Cardiac fibroblast (primary cell): ENCODE measurements at regions not wholly inside any gene's neighbourhood (a gene's known extent, or its start where the extent isn't known, plus 50 kb on each side); places are given as distances from the start of the nearest gene placed in this dataset.
"Not testable (repeated sequence)": the region's sequence is repeated elsewhere in the genome, so short reads cannot be mapped to it uniquely, and the experiment has no call there.

Source experiments
- DNase-seq, 2 donors: peaks; one replicate each; pipeline versions ENCODE4 v3.0.0 to v3.0.0-alpha.2; 2010; ENCODE audit warnings: low read depth in 2 of 2
- H3K4me3 ChIP-seq, 2 donors: replicated peaks in 1 of 2; 1 replicate in 1 of 2; 2 replicates in 1 of 2; pipeline ENCODE4 v1.5.1; 2011; ENCODE audit warnings: low read depth in 2 of 2, low read length in 2 of 2, mild to moderate bottlenecking in 2 of 2, moderate library complexity in 1 of 2
- CTCF ChIP-seq: IDR thresholded peaks from one replicate; pipeline ENCODE4 v1.5.1; 2011; ENCODE audit warnings: low read depth, mild to moderate bottlenecking, low read length, inconsistent platforms

- no peak overlapping the region for H3K4me3 ChIP-seq
- TF ChIP-seq CTCF = no peak
- DNase-seq = no peak
Observed at GRCh38 chr9:25205285-25205684, 473.0 kb downstream of the TUSC1 start.

GRCh38 chr9:25177858-25178257 is 500.4 kb downstream of the TUSC1 start:
- no peak for TF ChIP-seq CTCF
- no peak for DNase-seq
- H3K4me3 ChIP-seq = no peak overlapping the region

GRCh38 chr9:25129537-25129936 is 548.7 kb downstream of the TUSC1 start:
- H3K4me3 ChIP-seq = no peak overlapping the region
- TF ChIP-seq CTCF = no peak
- DNase-seq = no peak

- H3K4me3 ChIP-seq = no peak overlapping the region
- no peak for DNase-seq
Observed at GRCh38 chr9:25121811-25122210, 556.4 kb downstream of the TUSC1 start.

GRCh38 chr9:25119041-25119440 is 559.2 kb downstream of the TUSC1 start:
- TF ChIP-seq CTCF = no peak
- H3K4me3 ChIP-seq = no peak overlapping the region
- DNase-seq = no peak

More at GRCh38 chr9:25121811-25122210, 556.4 kb downstream of the TUSC1 start:
- TF ChIP-seq CTCF = no peak

- H3K4me3 ChIP-seq = no peak overlapping the region
- TF ChIP-seq CTCF = no peak
- no peak for DNase-seq
Observed at GRCh38 chr9:25117791-25118190, 560.5 kb downstream of the TUSC1 start.

- DNase-seq, H3K4me3 ChIP-seq: not testable (repeated sequence)
Observed at GRCh38 chr9:25102204-25102603, 556.5 kb upstream of the IZUMO3 start.
